ENCODE measurements at regions not wholly inside any gene's neighbourhood (a gene's known extent, or its start where the extent isn't known, plus 50 kb on each side); places are given as distances from the start of the nearest gene placed in this dataset.

- TF ChIP-seq PATZ1 (CRISPR knock-in tag; IDR thresholded peaks at IDR 0.05; ENCODE audit: borderline replicate concordance): no peak
- TF ChIP-seq SNAI2 (CRISPR knock-in tag; IDR thresholded peaks at IDR 0.05): no peak
- no peak for TF ChIP-seq ISL1 (CRISPR knock-in tag; IDR thresholded peaks at IDR 0.05)
- TF ChIP-seq BACH2 (CRISPR knock-in tag; IDR thresholded peaks at IDR 0.05; ENCODE audit: borderline replicate concordance): no peak
- TF ChIP-seq ARNTL (CRISPR knock-in tag; IDR thresholded peaks at IDR 0.05; ENCODE audit: borderline replicate concordance, low read depth): no peak
- TF ChIP-seq CREB5 (CRISPR knock-in tag; IDR thresholded peaks at IDR 0.05; ENCODE audit: low read depth): no peak
- TF ChIP-seq PPARA (CRISPR knock-in tag; IDR thresholded peaks at IDR 0.05; ENCODE audit: borderline replicate concordance): no peak
- no peak for TF ChIP-seq GLIS3 (CRISPR knock-in tag; IDR thresholded peaks at IDR 0.05)
- no peak for TF ChIP-seq ZFP30 (CRISPR knock-in tag; IDR thresholded peaks at IDR 0.05)
- no peak for TF ChIP-seq POU6F1 (CRISPR knock-in tag; IDR thresholded peaks at IDR 0.05; ENCODE audit: borderline replicate concordance, low read depth)
- TF ChIP-seq CSDC2 (CRISPR knock-in tag; IDR thresholded peaks at IDR 0.05): no peak
- no peak for TF ChIP-seq ZC3H10 (CRISPR knock-in tag; IDR thresholded peaks at IDR 0.05)
- no peak for TF ChIP-seq TSHZ2 (CRISPR knock-in tag; IDR thresholded peaks at IDR 0.05)
- no peak for TF ChIP-seq ZNF565 (CRISPR knock-in tag; conservative IDR thresholded peaks at IDR 0.05; ENCODE audit: low read depth)
Observed at GRCh38 chr2:76517574-76517909, 806.8 kb upstream of the GCFC2 start.

All from SK-N-SH treated with all-trans-retinoic acid at 6 μM for 48 hours (cell line).